KOPT-K1 (cell line): ENCODE measurements at regions not wholly inside any gene's neighbourhood (a gene's known extent, or its start where the extent isn't known, plus 50 kb on each side); places are given as distances from the start of the nearest gene placed in this dataset.

Experiments used
- H3K27ac ChIP-seq: fragments of 200-600 bp; sonication (generic); 2 replicates; pipeline ENCODE4 v1.5.1; 2016; ENCODE audit warnings: antibody characterized with exemption, mild to moderate bottlenecking, low read depth, low read length; ENCODE audit not compliant: poor library complexity, severe bottlenecking
- H3K36me3 ChIP-seq: fragments of 200-600 bp; sonication (generic); 2 replicates; pipeline ENCODE4 v1.5.1; 2017; ENCODE audit warnings: antibody characterized with exemption, mild to moderate bottlenecking, low read length, moderate library complexity; ENCODE audit not compliant: insufficient read depth
- H3K9me3 ChIP-seq: fragments of 200-600 bp; sonication (generic); 2 replicates; pipeline ENCODE4 v1.5.1; 2017; ENCODE audit warnings: antibody characterized with exemption, low read length, mild to moderate bottlenecking; ENCODE audit not compliant: insufficient read depth, poor library complexity, severe bottlenecking

DNA sequence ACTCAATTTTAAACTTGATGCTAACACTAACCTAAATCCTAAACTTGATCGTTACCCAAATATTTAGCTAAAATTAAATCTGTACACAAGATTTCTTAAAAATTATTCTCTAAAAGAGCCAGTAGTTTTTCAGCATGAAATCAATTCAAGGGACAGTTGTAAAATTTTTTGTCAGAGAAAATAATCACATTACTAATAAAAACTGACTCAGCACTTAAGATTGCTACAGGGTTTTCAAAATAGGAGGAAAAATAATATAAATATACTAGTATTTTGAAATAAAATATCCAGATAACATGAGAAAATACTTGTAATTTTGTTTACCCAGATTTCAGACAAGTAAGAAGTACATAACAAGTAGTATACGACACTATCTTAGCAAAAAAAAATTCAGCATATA is 1268.1 kb upstream of the USP15 start:
- Histone ChIP-seq H3K36me3 (no peaks in the 10 kb centered on the region), H3K27ac (no peak overlapping the region), H3K9me3 (no peaks in the 10 kb centered on the region)

DNA sequence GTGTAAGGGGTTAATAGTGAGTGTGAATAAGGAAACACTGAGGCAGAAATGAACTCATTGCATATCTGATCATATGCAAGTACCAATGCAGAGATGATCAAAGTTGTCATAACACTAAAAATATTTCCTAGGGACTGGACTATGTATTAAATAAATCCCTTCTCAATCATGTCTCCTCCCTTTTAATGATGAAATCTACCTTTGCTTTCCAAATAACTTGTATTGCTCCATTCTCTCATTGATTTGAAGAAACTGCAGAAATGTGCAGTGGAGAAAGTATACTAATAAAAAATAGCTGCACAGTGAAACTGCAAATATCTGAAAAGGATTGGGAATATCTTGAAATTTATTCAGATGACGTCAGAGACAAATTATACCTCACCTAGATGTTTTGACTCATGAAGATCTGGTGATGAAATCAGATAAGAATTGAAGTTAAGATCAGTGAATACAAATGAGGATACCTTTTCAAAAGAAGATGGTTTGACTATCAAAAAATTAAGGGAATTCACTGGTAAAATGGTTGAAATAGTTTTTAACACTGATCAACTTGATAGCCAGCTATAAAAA is 1264.9 kb upstream of the USP15 start:
- no peaks in the 10 kb centered on the region for H3K9me3 ChIP-seq
- H3K27ac ChIP-seq: no peak overlapping the region
- H3K36me3 ChIP-seq: no peaks in the 10 kb centered on the region

DNA sequence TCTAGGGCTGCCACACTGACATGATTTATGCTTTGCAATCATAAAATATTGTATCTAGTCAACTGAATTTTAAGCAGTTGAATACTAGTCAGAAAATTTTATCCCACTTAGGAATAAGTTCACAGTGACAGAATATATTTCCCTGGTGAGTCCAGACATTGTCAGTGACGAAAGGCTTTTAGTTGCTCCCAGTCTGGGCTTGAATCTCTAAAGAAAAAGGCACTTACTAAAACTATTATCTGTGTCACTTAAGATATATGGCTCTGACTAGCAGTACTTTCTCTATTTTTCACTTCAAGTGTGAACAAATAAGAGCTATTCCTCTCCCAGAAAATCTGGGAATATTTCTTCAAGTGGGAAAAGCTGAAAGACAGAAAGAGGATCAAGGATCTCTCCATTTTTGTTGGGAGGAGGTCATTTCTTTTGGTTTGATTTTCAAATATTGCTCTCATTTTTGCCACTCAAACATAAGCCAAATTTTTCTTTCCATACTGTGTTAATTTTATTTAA is 1262.3 kb upstream of the USP15 start:
- no peak overlapping the region for H3K27ac ChIP-seq
- no peaks in the 10 kb centered on the region for H3K9me3 ChIP-seq
- no peaks in the 10 kb centered on the region for H3K36me3 ChIP-seq

DNA sequence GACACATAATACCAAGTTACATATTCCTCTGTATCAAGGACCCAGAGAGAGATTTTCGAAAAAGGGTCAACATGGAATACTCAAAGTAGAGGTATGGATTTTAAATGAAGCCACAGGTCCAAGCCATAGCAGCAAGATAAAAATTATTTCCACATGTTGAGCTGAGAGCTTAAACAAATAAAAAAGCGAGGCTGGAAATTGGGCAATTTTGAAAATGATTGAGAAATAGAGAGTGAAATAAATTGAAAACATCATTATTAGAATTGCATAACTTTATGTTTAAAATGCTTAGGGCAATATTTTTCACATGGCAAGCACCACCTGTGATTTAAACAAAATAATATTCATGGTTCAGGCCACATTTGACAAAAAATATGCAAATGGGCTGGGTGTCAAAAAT is 1251.0 kb upstream of the USP15 start:
- Histone ChIP-seq H3K36me3 (no peaks in the 10 kb centered on the region), H3K27ac (no peak overlapping the region), H3K9me3 (no peaks in the 10 kb centered on the region)

DNA sequence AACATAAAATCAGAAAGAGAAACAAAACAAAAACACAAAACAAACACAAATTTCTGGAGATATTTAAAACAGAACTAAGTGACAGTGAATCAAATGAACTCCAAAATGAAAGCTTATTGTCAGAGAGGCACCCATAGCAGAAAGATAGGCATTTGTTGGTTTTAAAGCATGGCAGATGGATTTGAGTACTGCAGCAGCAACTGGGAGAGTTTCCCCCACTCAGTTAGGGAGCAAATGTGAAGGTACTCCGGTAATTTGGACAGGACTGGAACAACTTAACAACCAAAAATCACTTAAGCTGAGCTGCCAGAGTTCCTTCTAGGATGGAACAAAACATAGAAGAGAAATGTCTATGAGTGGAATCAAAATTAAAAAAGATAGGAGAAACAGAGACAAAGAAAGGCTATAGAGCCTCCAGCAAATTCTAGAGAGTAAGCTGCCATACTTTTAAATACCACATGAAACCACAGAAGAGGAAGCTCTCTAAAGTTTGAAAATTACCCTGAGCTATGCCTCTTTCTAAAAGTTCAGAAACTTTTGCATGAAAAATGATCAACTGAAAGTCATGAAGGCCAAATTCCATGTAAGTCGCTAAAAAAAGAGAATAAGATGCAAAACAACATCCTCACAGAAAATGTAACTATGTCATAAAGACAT is 1248.3 kb upstream of the USP15 start:
- H3K36me3 ChIP-seq: no peaks in the 10 kb centered on the region
- no peaks in the 10 kb centered on the region for H3K9me3 ChIP-seq
- H3K27ac ChIP-seq: no peak overlapping the region

DNA sequence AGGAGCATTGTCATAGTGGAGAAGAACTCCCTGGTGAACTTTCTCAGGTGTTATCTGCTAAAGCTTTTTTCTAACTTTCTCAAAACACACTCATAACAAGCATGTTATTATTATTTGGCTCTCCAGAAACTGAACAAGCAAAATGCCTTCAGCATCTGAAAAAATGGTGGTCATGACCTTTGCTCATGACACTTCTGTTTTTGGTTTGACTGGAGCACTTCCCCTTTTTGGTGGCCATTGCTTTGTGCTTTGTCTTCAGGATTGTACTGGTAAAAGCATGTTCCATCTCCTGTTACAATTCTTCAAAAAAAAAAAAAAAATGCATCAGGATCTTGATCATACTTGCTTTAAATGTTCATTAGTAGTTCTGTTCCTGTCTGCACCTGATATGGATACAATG is 1241.6 kb upstream of the USP15 start:
- H3K27ac ChIP-seq: no peak overlapping the region
- no peaks in the 10 kb centered on the region for H3K36me3 ChIP-seq
- no peaks in the 10 kb centered on the region for H3K9me3 ChIP-seq

DNA sequence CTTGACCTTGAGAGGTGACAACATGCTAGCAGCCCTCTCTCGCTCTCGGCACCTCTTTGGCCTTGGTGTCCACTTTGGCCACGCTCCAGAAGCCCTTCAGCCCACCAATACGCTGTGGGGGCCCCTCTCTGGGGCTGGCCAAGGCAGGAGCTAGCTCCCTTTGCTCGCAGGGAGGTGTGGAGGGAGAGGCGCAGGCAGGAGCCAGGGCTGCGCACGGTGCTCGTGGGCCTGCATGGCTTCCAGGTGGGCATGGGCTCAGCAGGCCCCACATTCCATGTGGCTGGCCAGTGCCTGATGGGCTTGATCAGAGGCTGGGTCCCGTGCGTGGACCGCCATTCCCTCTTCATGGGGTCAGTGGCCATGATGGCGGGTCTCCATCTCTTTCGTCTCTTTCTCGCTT is 1237.0 kb upstream of the USP15 start:
- Histone ChIP-seq H3K9me3 (no peaks in the 10 kb centered on the region), H3K27ac (no peak overlapping the region), H3K36me3 (no peaks in the 10 kb centered on the region)

DNA sequence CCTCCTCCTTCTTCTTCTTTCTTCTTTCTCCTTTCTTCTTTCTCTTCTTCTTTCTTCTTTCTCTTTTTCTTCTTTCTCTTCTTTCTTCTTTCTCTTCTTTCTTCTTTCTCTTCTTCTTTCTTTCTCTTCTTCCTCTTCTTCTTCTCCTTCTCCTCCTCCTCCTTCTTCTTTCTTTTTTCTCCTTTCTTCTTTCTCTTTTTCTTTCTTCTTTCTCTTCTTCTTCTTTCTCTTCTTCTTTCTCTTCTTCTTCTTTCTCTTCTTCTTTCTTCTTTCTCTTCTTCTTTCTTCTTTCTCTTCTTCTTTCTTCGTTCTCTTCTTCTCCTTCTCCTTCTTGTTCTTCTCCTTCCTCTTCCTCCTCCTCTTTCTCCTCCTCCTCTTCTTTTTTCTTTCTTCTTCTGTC is 1230.7 kb upstream of the USP15 start:
- peaks cover 6% of the 10 kb centered on the region for H3K9me3 ChIP-seq
- no peak overlapping the region for H3K27ac ChIP-seq
- no peaks in the 10 kb centered on the region for H3K36me3 ChIP-seq

DNA sequence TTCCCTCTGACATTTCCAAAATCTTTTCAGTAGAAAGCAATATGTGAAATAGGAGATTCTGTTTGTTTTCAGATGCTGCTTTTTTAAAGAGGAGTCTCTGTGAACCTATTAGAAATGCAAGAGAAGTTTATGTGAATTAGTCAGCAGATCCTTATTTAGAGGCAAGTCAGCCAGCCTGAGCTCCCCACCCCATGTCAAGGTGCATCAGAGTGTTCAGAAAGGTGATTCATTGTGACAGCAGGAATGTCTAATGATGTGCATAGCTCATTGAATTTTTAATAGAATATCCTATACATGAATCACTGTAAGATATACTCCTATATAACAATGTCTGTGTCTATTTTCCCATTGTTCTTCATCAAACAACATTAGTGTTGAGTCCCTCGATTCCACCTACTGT is 1222.4 kb upstream of the USP15 start:
- Histone ChIP-seq H3K9me3 (no peaks in the 10 kb centered on the region), H3K27ac (no peak overlapping the region)

DNA sequence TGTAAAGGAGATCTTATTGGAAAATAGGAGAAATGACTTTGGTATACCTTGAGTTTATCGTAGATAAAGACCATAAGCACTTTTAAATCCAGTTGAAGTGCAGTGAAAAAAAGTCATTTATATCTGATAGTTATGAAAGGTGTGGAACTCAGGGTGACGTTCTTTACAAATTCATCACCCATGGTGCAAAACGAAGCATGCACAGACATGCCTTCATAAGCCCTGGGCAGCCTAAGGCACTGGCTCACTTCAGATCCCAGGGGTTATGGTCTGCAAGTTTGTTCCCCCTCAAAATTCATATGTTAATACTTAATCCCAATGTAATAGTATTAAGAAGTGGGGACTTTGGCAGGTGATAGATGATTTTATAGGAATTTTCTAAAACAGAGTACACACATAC is 1216.4 kb upstream of the USP15 start:
- Histone ChIP-seq H3K36me3 (no peaks in the 10 kb centered on the region), H3K27ac (no peak overlapping the region), H3K9me3 (no peaks in the 10 kb centered on the region)

More for the DNA sequence above, 1222.4 kb upstream of the USP15 start:
- no peaks in the 10 kb centered on the region for H3K36me3 ChIP-seq

DNA sequence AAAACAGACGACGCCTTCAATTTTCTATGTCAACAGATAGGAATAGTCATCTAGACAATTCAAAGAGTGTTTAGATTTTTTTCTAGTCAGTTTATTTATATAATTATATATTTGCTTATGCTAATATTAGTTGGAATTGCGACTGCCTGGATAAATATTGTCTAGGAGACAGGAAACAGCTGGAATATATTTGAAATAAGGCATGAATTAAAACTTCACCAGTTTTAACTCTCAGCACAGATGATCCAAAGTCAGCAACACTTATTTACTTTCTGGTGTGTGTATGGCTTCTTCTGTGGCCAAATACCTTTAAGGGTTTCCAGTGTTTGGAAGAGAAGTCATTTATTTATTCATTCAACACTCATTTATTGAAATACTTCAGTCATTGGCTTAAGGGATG is 1215.4 kb upstream of the USP15 start:
- Histone ChIP-seq H3K36me3 (no peaks in the 10 kb centered on the region), H3K27ac (no peak overlapping the region), H3K9me3 (no peaks in the 10 kb centered on the region)

DNA sequence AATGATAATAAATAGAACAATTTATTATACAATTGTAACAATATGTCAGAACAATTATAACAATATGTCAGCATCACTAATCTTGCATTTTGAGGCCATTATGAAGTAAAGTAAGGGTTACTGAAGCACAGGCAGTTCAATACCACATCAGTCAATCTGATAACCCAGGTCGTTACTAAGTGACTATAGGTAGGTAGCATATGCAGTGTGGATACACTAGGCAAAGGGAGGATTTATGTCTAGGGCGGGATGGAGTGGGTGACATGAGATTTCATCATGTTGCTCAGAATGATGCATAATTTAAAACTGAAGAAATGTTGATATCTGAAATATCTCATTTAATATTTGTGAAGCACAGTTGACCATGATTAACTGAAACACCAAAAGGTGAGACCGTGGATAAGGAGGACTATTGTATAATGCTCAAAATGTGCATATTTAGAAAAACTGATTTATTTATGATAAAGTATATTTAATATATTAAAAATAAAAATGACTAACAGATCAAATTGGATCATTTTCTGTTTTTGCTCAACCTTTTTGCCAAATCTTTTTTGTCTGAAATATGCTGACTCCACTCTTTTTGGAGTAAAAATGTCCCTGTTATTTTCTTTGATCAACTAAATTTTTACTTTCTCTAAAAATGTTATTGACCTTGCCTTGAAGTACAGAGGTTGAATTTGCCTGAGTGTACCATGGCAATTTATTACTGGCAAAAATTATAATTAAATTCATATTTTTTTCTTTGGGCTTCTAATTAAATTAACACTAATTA is 1189.4 kb upstream of the USP15 start:
- Histone ChIP-seq H3K27ac (no peak overlapping the region), H3K36me3 (no peaks in the 10 kb centered on the region), H3K9me3 (no peaks in the 10 kb centered on the region)

DNA sequence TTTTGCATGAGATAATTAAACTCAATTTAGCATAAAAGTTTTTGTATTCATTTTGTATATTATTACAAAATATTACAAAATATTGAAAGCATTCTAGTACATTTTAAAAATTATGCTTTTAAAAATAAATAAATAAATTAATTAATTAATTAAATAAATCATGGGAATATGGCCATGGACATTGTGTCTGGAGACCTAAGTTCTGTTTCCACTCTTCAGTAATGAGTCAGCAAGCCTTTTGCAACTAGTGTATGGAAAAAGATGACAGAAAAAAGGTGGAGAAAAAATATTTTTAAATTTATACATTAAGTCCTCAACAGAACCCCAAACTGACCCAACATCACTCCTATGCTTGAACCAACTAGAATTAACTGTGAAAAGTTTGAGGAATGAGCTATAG is 1187.5 kb upstream of the USP15 start:
- Histone ChIP-seq H3K9me3 (no peaks in the 10 kb centered on the region), H3K27ac (no peak overlapping the region), H3K36me3 (no peaks in the 10 kb centered on the region)

DNA sequence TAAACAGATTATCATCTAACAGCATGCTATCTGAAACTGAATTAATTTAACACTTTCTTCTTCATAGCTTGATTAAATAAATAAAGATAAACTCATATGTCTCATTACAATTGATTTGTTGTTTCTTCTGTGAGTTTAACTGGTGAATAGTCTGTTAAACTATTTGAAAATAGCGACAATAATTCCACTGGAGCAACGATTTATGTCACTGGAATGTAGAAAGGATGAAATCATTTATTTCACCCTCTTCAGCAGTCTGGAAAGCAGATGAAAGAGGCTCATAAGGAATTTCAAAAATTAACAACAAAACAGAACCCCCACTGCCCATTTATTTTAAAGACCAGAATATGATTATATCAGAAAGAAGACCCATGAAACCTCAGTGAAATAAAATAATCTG is 1165.1 kb upstream of the USP15 start:
- H3K36me3 ChIP-seq: no peaks in the 10 kb centered on the region
- no peaks in the 10 kb centered on the region for H3K9me3 ChIP-seq
- no peak overlapping the region for H3K27ac ChIP-seq

DNA sequence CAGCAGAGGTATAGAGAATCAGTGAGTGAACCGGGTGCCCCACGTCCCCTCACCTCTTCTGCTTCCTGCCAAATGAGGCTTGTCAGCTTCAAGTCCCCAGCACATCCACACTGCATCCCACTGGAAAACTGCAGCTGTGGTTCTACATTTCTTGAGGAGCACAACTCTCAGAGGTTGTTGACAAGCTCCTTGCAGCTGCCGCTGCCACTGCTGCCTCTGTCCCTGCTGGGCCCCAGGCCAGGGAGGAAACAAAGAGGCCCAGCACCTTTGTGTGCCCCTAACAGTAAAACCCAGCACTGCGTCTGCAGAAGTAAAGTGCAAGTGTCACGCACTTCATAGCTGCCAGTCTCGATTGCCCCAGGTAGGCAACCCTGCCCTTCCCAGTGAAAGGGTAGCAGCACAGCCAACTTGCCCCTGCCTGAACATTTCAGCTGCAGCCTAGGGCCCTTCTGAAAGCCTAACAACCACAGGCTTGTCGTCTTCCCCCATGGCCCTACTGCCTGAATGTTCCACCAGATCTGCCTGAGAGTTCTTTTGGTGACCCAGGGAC is 1162.1 kb upstream of the USP15 start:
- Histone ChIP-seq H3K27ac (no peak overlapping the region), H3K36me3 (no peaks in the 10 kb centered on the region), H3K9me3 (no peaks in the 10 kb centered on the region)
